Progenitor cell of endocrine pancreas (in vitro differentiated cells): ENCODE measurements at regions not wholly inside any gene's neighbourhood (a gene's known extent, or its start where the extent isn't known, plus 50 kb on each side); places are given as distances from the start of the nearest gene placed in this dataset.

ENCODE experiments used
- DNase-seq: peaks from one replicate; pipeline ENCODE4 v3.0.0; 2021; ENCODE audit warnings: low spot score; ENCODE audit not compliant: unreplicated experiment
- H3K27ac Mint-ChIP-seq: 2 replicates; pipeline ENCODE4 v1.8.0; 2021; ENCODE audit warnings: mild to moderate bottlenecking, moderate library complexity, mixed read lengths
- H3K27me3 Mint-ChIP-seq: 2 replicates; pipeline ENCODE4 v1.8.0; 2021; ENCODE audit warnings: mixed read lengths
- H3K36me3 Mint-ChIP-seq: 2 replicates; pipeline ENCODE4 v1.8.0; 2022; ENCODE audit warnings: mixed read lengths; ENCODE audit not compliant: insufficient read depth
- H3K4me1 Mint-ChIP-seq: 2 replicates; pipeline ENCODE4 v1.8.0; 2021; ENCODE audit warnings: low read depth, mixed read lengths
- H3K4me3 Mint-ChIP-seq: 2 replicates; pipeline ENCODE4 v1.8.0; 2021; ENCODE audit warnings: low read depth, mild to moderate bottlenecking, moderate library complexity, mixed read lengths
- H3K9me3 Mint-ChIP-seq: 2 replicates; pipeline ENCODE4 v1.8.0; 2021; ENCODE audit warnings: low read depth, mixed read lengths
- TF ChIP-seq, protein P1 (sequence below): fragments of 200-600 bp; sonication (generic); IDR thresholded peaks from one replicate; pipeline ENCODE4 v1.5.0; 2021; ENCODE audit warnings: antibody characterized with exemption, mild to moderate bottlenecking; ENCODE audit not compliant: unreplicated experiment

DNA sequence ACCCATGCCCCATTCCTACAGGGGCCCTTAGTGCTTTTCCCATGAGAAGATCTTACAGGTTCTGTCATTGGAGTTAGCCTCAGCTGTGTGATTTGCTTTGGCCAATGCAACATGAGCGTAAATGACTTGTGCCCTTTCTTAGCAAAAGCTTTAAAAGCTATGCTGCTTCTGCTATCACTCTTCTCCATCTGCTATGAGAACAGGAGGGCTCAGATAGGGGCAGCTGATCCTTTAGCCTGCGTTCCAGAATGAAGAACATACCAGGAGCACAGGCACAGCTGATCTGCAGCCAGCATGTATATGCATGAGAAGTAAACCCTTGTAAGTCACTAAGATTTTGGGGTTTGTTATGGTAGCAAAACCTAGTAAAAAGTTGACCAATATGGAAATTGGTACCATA is 218.2 kb downstream of the SH2D4B start:
- H3K4me3 Mint-ChIP-seq: no peak overlapping the region
- H3K27ac Mint-ChIP-seq: no peak overlapping the region
- H3K9me3 Mint-ChIP-seq: no peaks in the 10 kb centered on the region
- no peak for DNase-seq
- TF ChIP-seq, protein P1, sequence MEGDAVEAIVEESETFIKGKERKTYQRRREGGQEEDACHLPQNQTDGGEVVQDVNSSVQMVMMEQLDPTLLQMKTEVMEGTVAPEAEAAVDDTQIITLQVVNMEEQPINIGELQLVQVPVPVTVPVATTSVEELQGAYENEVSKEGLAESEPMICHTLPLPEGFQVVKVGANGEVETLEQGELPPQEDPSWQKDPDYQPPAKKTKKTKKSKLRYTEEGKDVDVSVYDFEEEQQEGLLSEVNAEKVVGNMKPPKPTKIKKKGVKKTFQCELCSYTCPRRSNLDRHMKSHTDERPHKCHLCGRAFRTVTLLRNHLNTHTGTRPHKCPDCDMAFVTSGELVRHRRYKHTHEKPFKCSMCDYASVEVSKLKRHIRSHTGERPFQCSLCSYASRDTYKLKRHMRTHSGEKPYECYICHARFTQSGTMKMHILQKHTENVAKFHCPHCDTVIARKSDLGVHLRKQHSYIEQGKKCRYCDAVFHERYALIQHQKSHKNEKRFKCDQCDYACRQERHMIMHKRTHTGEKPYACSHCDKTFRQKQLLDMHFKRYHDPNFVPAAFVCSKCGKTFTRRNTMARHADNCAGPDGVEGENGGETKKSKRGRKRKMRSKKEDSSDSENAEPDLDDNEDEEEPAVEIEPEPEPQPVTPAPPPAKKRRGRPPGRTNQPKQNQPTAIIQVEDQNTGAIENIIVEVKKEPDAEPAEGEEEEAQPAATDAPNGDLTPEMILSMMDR: no peak
- H3K27me3 Mint-ChIP-seq: no peaks in the 10 kb centered on the region
- peaks cover 3% of the 10 kb centered on the region for H3K4me1 Mint-ChIP-seq
- no peaks in the 10 kb centered on the region for H3K36me3 Mint-ChIP-seq

DNA sequence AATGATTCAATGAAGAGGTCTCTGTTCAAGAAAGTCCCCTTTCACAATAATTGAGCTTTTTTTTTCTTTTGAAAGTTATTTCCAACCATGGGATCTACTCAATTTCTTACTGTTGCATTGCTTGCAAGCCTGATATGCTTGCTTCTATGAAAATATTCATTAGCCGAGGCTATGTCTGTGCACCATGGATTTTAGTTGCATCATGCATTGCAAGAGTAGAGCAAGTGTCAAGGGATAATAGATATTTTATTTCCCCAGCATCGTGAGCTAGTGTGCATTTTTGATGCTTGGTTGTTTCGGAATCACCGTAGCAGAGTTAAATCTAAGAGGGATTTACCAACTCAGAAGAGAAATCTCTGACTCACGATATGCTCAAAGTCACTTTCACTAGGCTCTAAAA is 222.0 kb downstream of the SH2D4B start:
- peaks cover 3% of the 10 kb centered on the region for H3K4me1 Mint-ChIP-seq
- no peak overlapping the region for H3K4me3 Mint-ChIP-seq
- H3K9me3 Mint-ChIP-seq: peaks cover 3% of the 10 kb centered on the region
- no peak for DNase-seq
- no peak overlapping the region for H3K27ac Mint-ChIP-seq
- no peaks in the 10 kb centered on the region for H3K36me3 Mint-ChIP-seq
- H3K27me3 Mint-ChIP-seq: no peaks in the 10 kb centered on the region
- TF ChIP-seq, protein P1: no peak

DNA sequence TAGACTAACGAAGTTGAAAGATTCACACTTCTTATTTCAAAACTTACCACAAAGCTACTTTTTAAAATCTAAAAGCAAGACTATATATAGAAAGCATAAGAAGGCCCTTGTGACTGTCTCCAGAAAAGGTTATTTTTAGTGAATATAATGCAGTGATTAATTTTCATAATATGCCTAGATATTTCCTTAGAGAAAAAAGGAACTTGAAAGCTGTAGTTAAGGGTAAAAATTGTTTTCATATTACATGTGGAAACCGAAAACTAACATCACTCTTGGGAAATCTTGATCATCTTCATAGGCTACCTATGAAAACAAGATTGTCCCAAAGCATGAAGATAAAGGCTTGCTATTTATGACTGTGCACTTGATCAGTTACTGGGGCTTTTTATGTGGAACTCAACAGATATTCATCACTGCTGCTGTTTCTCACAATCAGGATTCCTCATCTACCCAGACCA is 223.2 kb downstream of the SH2D4B start:
- no peak overlapping the region for H3K4me3 Mint-ChIP-seq
- no peaks in the 10 kb centered on the region for H3K27me3 Mint-ChIP-seq
- peaks cover 3% of the 10 kb centered on the region for H3K4me1 Mint-ChIP-seq
- TF ChIP-seq, protein P1: no peak
- H3K27ac Mint-ChIP-seq: no peak overlapping the region
- peaks cover 5% of the 10 kb centered on the region for H3K9me3 Mint-ChIP-seq
- H3K36me3 Mint-ChIP-seq: no peaks in the 10 kb centered on the region
- DNase-seq: no peak

DNA sequence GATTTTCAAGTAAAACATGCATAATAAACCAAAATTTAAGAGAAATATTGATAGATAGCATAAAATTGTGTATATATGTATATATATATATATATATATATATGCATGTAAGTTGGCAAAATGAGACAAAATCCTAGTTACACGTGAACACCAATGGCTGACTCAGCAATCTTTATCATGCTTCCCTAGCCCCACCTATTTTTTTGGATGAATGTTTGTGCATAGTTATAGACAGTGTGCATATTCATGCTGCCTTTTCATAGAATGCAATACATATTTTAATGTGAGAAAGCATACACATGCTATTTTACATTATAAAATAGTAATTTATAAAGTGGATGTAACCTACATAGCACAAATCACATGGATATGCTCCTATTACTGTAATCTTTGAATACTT is 230.3 kb downstream of the SH2D4B start:
- TF ChIP-seq, protein P1: no peak
- no peaks in the 10 kb centered on the region for H3K36me3 Mint-ChIP-seq
- H3K27me3 Mint-ChIP-seq: no peaks in the 10 kb centered on the region
- no peak overlapping the region for H3K4me3 Mint-ChIP-seq
- no peak for DNase-seq
- H3K27ac Mint-ChIP-seq: no peak overlapping the region
- peaks cover 5% of the 10 kb centered on the region for H3K9me3 Mint-ChIP-seq
- H3K4me1 Mint-ChIP-seq: peaks cover 6% of the 10 kb centered on the region

DNA sequence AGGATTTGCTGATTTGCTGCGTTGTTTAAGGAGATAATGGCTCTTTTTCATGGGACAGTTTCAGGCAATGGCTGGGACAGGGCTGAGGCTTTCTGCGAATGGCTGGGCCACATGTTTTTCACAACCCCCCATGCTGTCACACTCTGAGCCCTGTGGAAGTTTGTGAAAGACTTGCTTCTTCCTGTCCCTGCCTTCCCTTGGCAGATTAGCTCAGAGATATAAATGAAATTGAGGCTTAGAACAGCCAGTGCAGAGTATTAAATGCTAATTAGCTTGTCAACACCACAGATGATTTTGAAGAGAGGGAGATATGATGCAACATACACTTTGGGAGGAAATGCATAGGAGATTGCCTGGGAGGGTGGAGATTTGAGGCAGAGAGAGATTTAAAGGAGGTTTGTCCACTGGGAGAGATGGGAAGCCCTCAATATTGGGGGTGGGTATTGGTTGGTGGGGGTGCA is 232.0 kb downstream of the SH2D4B start:
- DNase-seq: no peak
- H3K4me1 Mint-ChIP-seq: peaks cover 8% of the 10 kb centered on the region
- H3K36me3 Mint-ChIP-seq: no peaks in the 10 kb centered on the region
- H3K27ac Mint-ChIP-seq: no peak overlapping the region
- TF ChIP-seq, protein P1: no peak
- H3K9me3 Mint-ChIP-seq: peaks cover 6% of the 10 kb centered on the region
- no peaks in the 10 kb centered on the region for H3K27me3 Mint-ChIP-seq
- no peak overlapping the region for H3K4me3 Mint-ChIP-seq
